T-helper 1 cell treated with Interleukin-12 subunit alpha and Interleukin-12 subunit beta and Interleukin-4 antibody, amounts not matched to agents 30 μg/mL and 1 μg/mL, for 36 hours (primary cell): ENCODE measurements at regions not wholly inside any gene's neighbourhood (a gene's known extent, or its start where the extent isn't known, plus 50 kb on each side); places are given as distances from the start of the nearest gene placed in this dataset.

ENCODE experiments used
- H3K27ac Mint-ChIP-seq: one replicate; pipeline ENCODE4 v1.8.0; 2021; ENCODE audit warnings: mild to moderate bottlenecking, mixed read lengths
- H3K27me3 Mint-ChIP-seq: one replicate; pipeline ENCODE4 v1.8.0; 2021; ENCODE audit warnings: low read depth, mixed read lengths
- H3K36me3 Mint-ChIP-seq: one replicate; pipeline ENCODE4 v1.8.0; 2021; ENCODE audit warnings: low read depth, mixed read lengths
- H3K4me1 Mint-ChIP-seq: one replicate; pipeline ENCODE4 v1.8.0; 2021; ENCODE audit warnings: low read depth, mixed read lengths
- H3K4me3 Mint-ChIP-seq: one replicate; pipeline ENCODE4 v1.8.0; 2021; ENCODE audit warnings: mild to moderate bottlenecking, moderate library complexity, mixed read lengths
- H3K9me3 Mint-ChIP-seq: one replicate; pipeline ENCODE4 v1.8.0; 2021; ENCODE audit warnings: mixed read lengths

GRCh38 chr21:35652872-35653271 lies 407.5 kb downstream of the SETD4 start:
- H3K36me3 Mint-ChIP-seq, result no peaks in the 10 kb centered on the region
- peaks cover 19% of the 10 kb centered on the region for H3K27me3 Mint-ChIP-seq
- no peaks in the 10 kb centered on the region for H3K9me3 Mint-ChIP-seq
- peaks cover 3% of the 10 kb centered on the region for H3K4me1 Mint-ChIP-seq
- H3K4me3 Mint-ChIP-seq, result no peak overlapping the region
- H3K27ac Mint-ChIP-seq, result no peak overlapping the region

- H3K27me3 Mint-ChIP-seq, result peaks cover 19% of the 10 kb centered on the region
- H3K4me3 Mint-ChIP-seq, result no peak overlapping the region
- H3K36me3 Mint-ChIP-seq, result no peaks in the 10 kb centered on the region
- no peak overlapping the region for H3K27ac Mint-ChIP-seq
- H3K9me3 Mint-ChIP-seq, result no peaks in the 10 kb centered on the region
- no peaks in the 10 kb centered on the region for H3K4me1 Mint-ChIP-seq
Observed at GRCh38 chr21:35652196-35652595, 408.1 kb downstream of the SETD4 start.

- peaks cover 19% of the 10 kb centered on the region for H3K27me3 Mint-ChIP-seq
- no peak overlapping the region for H3K4me3 Mint-ChIP-seq
- H3K36me3 Mint-ChIP-seq, result no peaks in the 10 kb centered on the region
- H3K27ac Mint-ChIP-seq, result no peak overlapping the region
- H3K4me1 Mint-ChIP-seq, result no peaks in the 10 kb centered on the region
- H3K9me3 Mint-ChIP-seq, result no peaks in the 10 kb centered on the region
Observed at GRCh38 chr21:35651196-35651595, 409.1 kb downstream of the SETD4 start.

- H3K4me3 Mint-ChIP-seq, result no peak overlapping the region
- H3K36me3 Mint-ChIP-seq, result no peaks in the 10 kb centered on the region
- no peaks in the 10 kb centered on the region for H3K9me3 Mint-ChIP-seq
- H3K4me1 Mint-ChIP-seq, result no peaks in the 10 kb centered on the region
- peaks cover 25% of the 10 kb centered on the region for H3K27me3 Mint-ChIP-seq
- no peak overlapping the region for H3K27ac Mint-ChIP-seq
Observed at GRCh38 chr21:35649186-35649585, 411.1 kb downstream of the SETD4 start.

- Mint-ChIP-seq H3K4me3 (no peak overlapping the region), H3K9me3 (no peaks in the 10 kb centered on the region), H3K27me3 (peaks cover 28% of the 10 kb centered on the region), H3K4me1 (no peaks in the 10 kb centered on the region), H3K27ac (no peak overlapping the region), H3K36me3 (no peaks in the 10 kb centered on the region)
Observed at GRCh38 chr21:35648512-35648911, 411.8 kb downstream of the SETD4 start.

- H3K27me3 Mint-ChIP-seq, result peaks cover 41% of the 10 kb centered on the region
- no peaks in the 10 kb centered on the region for H3K4me1 Mint-ChIP-seq
- H3K4me3 Mint-ChIP-seq, result no peak overlapping the region
- no peaks in the 10 kb centered on the region for H3K36me3 Mint-ChIP-seq
- no peak overlapping the region for H3K27ac Mint-ChIP-seq
- H3K9me3 Mint-ChIP-seq, result no peaks in the 10 kb centered on the region
Observed at GRCh38 chr21:35646606-35647005, 413.7 kb downstream of the SETD4 start.

GRCh38 chr21:35645991-35646390 lies 414.3 kb downstream of the SETD4 start:
- no peaks in the 10 kb centered on the region for H3K36me3 Mint-ChIP-seq
- no peaks in the 10 kb centered on the region for H3K4me1 Mint-ChIP-seq
- no peaks in the 10 kb centered on the region for H3K9me3 Mint-ChIP-seq
- no peak overlapping the region for H3K27ac Mint-ChIP-seq
- H3K4me3 Mint-ChIP-seq, result no peak overlapping the region
- peaks cover 38% of the 10 kb centered on the region for H3K27me3 Mint-ChIP-seq

- Mint-ChIP-seq H3K27ac (no peak overlapping the region), H3K27me3 (peaks cover 31% of the 10 kb centered on the region), H3K4me1 (no peaks in the 10 kb centered on the region), H3K4me3 (no peak overlapping the region), H3K36me3 (no peaks in the 10 kb centered on the region), H3K9me3 (no peaks in the 10 kb centered on the region)
Observed at GRCh38 chr21:35644523-35644922, 415.8 kb downstream of the SETD4 start.

GRCh38 chr21:35643176-35643575 lies 417.1 kb downstream of the SETD4 start:
- peaks cover 23% of the 10 kb centered on the region for H3K27me3 Mint-ChIP-seq
- no peak overlapping the region for H3K27ac Mint-ChIP-seq

GRCh38 chr21:35641271-35642016 lies 418.9 kb downstream of the SETD4 start:
- no peak overlapping the region for H3K4me3 Mint-ChIP-seq
- no peaks in the 10 kb centered on the region for H3K36me3 Mint-ChIP-seq
- H3K4me1 Mint-ChIP-seq, result no peaks in the 10 kb centered on the region
- H3K9me3 Mint-ChIP-seq, result no peaks in the 10 kb centered on the region
- peaks cover 29% of the 10 kb centered on the region for H3K27me3 Mint-ChIP-seq
- H3K27ac Mint-ChIP-seq, result no peak overlapping the region

More at GRCh38 chr21:35643176-35643575, 417.1 kb downstream of the SETD4 start:
- Mint-ChIP-seq H3K36me3 (no peaks in the 10 kb centered on the region), H3K4me3 (no peak overlapping the region), H3K4me1 (no peaks in the 10 kb centered on the region), H3K9me3 (no peaks in the 10 kb centered on the region)

- Mint-ChIP-seq H3K27ac (no peak overlapping the region), H3K4me1 (no peaks in the 10 kb centered on the region), H3K9me3 (no peaks in the 10 kb centered on the region), H3K4me3 (no peak overlapping the region), H3K27me3 (peaks cover 18% of the 10 kb centered on the region), H3K36me3 (no peaks in the 10 kb centered on the region)
Observed at GRCh38 chr21:35637431-35637830, 422.9 kb downstream of the SETD4 start.

GRCh38 chr21:35635994-35636393 lies 424.3 kb downstream of the SETD4 start:
- H3K4me1 Mint-ChIP-seq, result no peaks in the 10 kb centered on the region
- H3K36me3 Mint-ChIP-seq, result no peaks in the 10 kb centered on the region
- no peak overlapping the region for H3K4me3 Mint-ChIP-seq
- H3K27me3 Mint-ChIP-seq, result peaks cover 10% of the 10 kb centered on the region
- H3K27ac Mint-ChIP-seq, result no peak overlapping the region
- no peaks in the 10 kb centered on the region for H3K9me3 Mint-ChIP-seq

GRCh38 chr21:35635261-35635660 lies 425.1 kb downstream of the SETD4 start:
- no peaks in the 10 kb centered on the region for H3K4me1 Mint-ChIP-seq
- H3K27ac Mint-ChIP-seq, result no peak overlapping the region
- H3K27me3 Mint-ChIP-seq, result peaks cover 10% of the 10 kb centered on the region
- H3K4me3 Mint-ChIP-seq, result no peak overlapping the region
- H3K9me3 Mint-ChIP-seq, result no peaks in the 10 kb centered on the region
- no peaks in the 10 kb centered on the region for H3K36me3 Mint-ChIP-seq

GRCh38 chr21:35633501-35633900 lies 426.8 kb downstream of the SETD4 start:
- Mint-ChIP-seq H3K36me3 (no peaks in the 10 kb centered on the region), H3K4me3 (no peak overlapping the region), H3K27ac (no peak overlapping the region), H3K9me3 (no peaks in the 10 kb centered on the region), H3K27me3 (peaks cover 10% of the 10 kb centered on the region), H3K4me1 (no peaks in the 10 kb centered on the region)

GRCh38 chr21:35632711-35633110 lies 427.6 kb downstream of the SETD4 start:
- H3K27ac Mint-ChIP-seq, result no peak overlapping the region
- H3K27me3 Mint-ChIP-seq, result peaks cover 14% of the 10 kb centered on the region
- H3K4me1 Mint-ChIP-seq, result no peaks in the 10 kb centered on the region
- H3K9me3 Mint-ChIP-seq, result no peaks in the 10 kb centered on the region
- no peak overlapping the region for H3K4me3 Mint-ChIP-seq
- H3K36me3 Mint-ChIP-seq, result no peaks in the 10 kb centered on the region

GRCh38 chr21:35628316-35628715 lies 432.0 kb downstream of the SETD4 start:
- H3K27me3 Mint-ChIP-seq, result peaks cover 3% of the 10 kb centered on the region
- H3K9me3 Mint-ChIP-seq, result no peaks in the 10 kb centered on the region
- no peak overlapping the region for H3K27ac Mint-ChIP-seq
- no peaks in the 10 kb centered on the region for H3K4me1 Mint-ChIP-seq
- H3K36me3 Mint-ChIP-seq, result no peaks in the 10 kb centered on the region
- H3K4me3 Mint-ChIP-seq, result no peak overlapping the region
